ENCODE measurements at regions not wholly inside any gene's neighbourhood (a gene's known extent, or its start where the extent isn't known, plus 50 kb on each side); places are given as distances from the start of the nearest gene placed in this dataset.

DNA sequence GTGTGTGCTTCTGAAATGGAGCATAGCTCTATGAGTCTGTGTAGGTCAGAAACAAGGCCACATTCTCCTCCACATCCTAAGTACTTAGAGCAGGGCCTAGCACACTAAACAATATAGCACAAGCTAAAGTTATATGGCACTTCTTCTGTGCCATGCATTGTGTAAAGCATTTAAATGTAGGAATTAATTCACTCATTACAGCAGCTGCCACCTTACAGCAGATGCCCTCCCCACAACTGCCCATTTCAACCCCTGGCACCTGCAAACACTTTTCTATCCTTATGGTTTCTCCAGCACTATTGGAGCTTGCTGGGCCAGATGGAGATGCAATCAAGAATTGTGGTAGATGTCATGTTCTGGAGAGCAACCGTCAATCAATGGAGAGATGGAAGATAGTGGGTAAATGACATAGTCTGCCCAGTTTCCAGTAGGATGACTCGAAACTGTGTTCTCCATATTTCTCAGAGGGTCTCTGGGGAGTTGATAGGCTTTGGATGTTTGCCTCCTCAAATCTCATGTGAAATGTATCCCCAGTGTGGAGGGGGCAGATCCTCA lies 373.7 kb downstream of the DOK5 start:
- TF ChIP-seq, protein P1, sequence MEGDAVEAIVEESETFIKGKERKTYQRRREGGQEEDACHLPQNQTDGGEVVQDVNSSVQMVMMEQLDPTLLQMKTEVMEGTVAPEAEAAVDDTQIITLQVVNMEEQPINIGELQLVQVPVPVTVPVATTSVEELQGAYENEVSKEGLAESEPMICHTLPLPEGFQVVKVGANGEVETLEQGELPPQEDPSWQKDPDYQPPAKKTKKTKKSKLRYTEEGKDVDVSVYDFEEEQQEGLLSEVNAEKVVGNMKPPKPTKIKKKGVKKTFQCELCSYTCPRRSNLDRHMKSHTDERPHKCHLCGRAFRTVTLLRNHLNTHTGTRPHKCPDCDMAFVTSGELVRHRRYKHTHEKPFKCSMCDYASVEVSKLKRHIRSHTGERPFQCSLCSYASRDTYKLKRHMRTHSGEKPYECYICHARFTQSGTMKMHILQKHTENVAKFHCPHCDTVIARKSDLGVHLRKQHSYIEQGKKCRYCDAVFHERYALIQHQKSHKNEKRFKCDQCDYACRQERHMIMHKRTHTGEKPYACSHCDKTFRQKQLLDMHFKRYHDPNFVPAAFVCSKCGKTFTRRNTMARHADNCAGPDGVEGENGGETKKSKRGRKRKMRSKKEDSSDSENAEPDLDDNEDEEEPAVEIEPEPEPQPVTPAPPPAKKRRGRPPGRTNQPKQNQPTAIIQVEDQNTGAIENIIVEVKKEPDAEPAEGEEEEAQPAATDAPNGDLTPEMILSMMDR (conservative IDR thresholded peaks at IDR 0.05) = no peak
- TF ChIP-seq ZFX (IDR thresholded peaks at IDR 0.05) = no peak
